Endothelial cell of umbilical vein (primary cell): ENCODE measurements at regions not wholly inside any gene's neighbourhood (a gene's known extent, or its start where the extent isn't known, plus 50 kb on each side); places are given as distances from the start of the nearest gene placed in this dataset.

Experiments used
- BruUV-seq: library from RNA; stranded (reverse); fragments of 400-500 nt; replicated peaks from 2 replicates; lab custom pipeline; 2021; lab: Mats Ljungman, UMichigan
- CTCF ChIA-PET: fragments of 300-600, 350-600 bp; sonication (Branson Sonifier 250); formaldehyde crosslinking; loops from one replicate; lab custom pipeline; 2021; ENCODE audit warnings: antibody characterized with exemption, inconsistent platforms; lab: Charles Lee
- POLR2A ChIA-PET: fragments of 300-600, 350-600 bp; sonication (Branson Sonifier 250); formaldehyde crosslinking; loops from one replicate; lab custom pipeline; 2021; ENCODE audit warnings: antibody characterized with exemption, inconsistent platforms; lab: Charles Lee
- DNase-seq: peaks from one replicate; pipeline ENCODE4 v3.0.0-alpha.2; 2011; ENCODE audit warnings: low read depth, low spot score
- FAIRE-seq: peaks from 2 replicates; lab custom pipeline; 2011; peaks lifted over from hg19 to GRCh38; lab: Jason Lieb, UNC
- H2AFZ ChIP-seq: 2 replicates; pipeline ENCODE4 v1.6.0; 2012; ENCODE audit warnings: low read depth, low read length, control low read depth, inconsistent platforms
- H3K27ac ChIP-seq: 2 replicates; pipeline ENCODE4 v1.5.1; 2011; ENCODE audit warnings: low read depth, mild to moderate bottlenecking, control low read depth, low read length, moderate library complexity; ENCODE audit not compliant: insufficient read depth
- H3K27me3 ChIP-seq, 2 experiments: 2 replicates each; pipeline versions ENCODE4 v1.6.0 to v1.6.1; 2011; ENCODE audit warnings: low read length in 2 of 2, mixed read lengths in 1 of 2; ENCODE audit not compliant: control insufficient read depth in 2 of 2, insufficient read depth in 2 of 2
- H3K36me3 ChIP-seq, 2 experiments: 2 replicates in 1 of 2; 3 replicates in 1 of 2; pipeline ENCODE4 v1.5.1; 2011; ENCODE audit warnings: low read length in 2 of 2, mild to moderate bottlenecking in 1 of 2, moderate library complexity in 1 of 2; ENCODE audit not compliant: control insufficient read depth in 2 of 2, insufficient read depth in 2 of 2; ENCODE audit errors: extremely low read depth in 1 of 2
- H3K4me1 ChIP-seq: 3 replicates; pipeline ENCODE4 v1.5.1; 2011; ENCODE audit warnings: mild to moderate bottlenecking, low read length; ENCODE audit not compliant: control insufficient read depth, insufficient read depth; ENCODE audit errors: extremely low read depth
- H3K4me2 ChIP-seq: 2 replicates; pipeline ENCODE4 v1.6.1; 2011; ENCODE audit warnings: low read length, control low read depth, mixed read lengths; ENCODE audit not compliant: insufficient read depth
- H3K4me3 ChIP-seq, 3 experiments: fragments of 200-600 bp in 1 of 3; sonication (generic), shearing (Covaris generic) in 1 of 3; replicated peaks in 1 of 3; 2 replicates each; pipeline ENCODE4 v1.5.1; 2011 to 2016; ENCODE audit warnings: control low read depth in 3 of 3, low read length in 3 of 3, mild to moderate bottlenecking in 2 of 3, inconsistent platforms in 1 of 3, low read depth in 1 of 3, moderate library complexity in 1 of 3; ENCODE audit not compliant: insufficient read depth in 1 of 3
- H3K79me2 ChIP-seq: 2 replicates; pipeline ENCODE4 v1.6.0; 2012; ENCODE audit warnings: low read length, inconsistent platforms; ENCODE audit not compliant: control insufficient read depth, insufficient read depth
- H3K9ac ChIP-seq: replicated peaks from 2 replicates; pipeline ENCODE3; 2011; ENCODE audit warnings: low read length, control low read depth; ENCODE audit not compliant: insufficient read depth; ENCODE audit errors: extremely low read depth
- H3K9me1 ChIP-seq: replicated peaks from 3 replicates; pipeline ENCODE4 v1.6.0; 2011; ENCODE audit warnings: mild to moderate bottlenecking, low read length; ENCODE audit not compliant: control insufficient read depth, insufficient read depth; ENCODE audit errors: extremely low read depth
- H3K9me3 ChIP-seq: replicated peaks from 2 replicates; pipeline ENCODE4 v1.5.1; 2012; ENCODE audit warnings: low read length, inconsistent platforms; ENCODE audit not compliant: control insufficient read depth, insufficient read depth
- H4K20me1 ChIP-seq: replicated peaks from 2 replicates; pipeline ENCODE3; 2011; ENCODE audit warnings: mild to moderate bottlenecking, low read length; ENCODE audit not compliant: control insufficient read depth, insufficient read depth; ENCODE audit errors: extremely low read depth
- CTCF ChIP-seq, 2 donors: IDR thresholded peaks; 1 replicate in 1 of 2; 2 replicates in 1 of 2; pipeline ENCODE4 v1.5.1; 2011; ENCODE audit warnings: low read length in 2 of 2, mild to moderate bottlenecking in 2 of 2, moderate library complexity in 2 of 2, control low read depth in 1 of 2, inconsistent platforms in 1 of 2, low read depth in 1 of 2; ENCODE audit not compliant: insufficient read depth in 1 of 2; ENCODE audit errors: extremely low read depth in 1 of 2
- EZH2 ChIP-seq: IDR thresholded peaks from 2 replicates; pipeline ENCODE4 v1.6.1; 2012; ENCODE audit warnings: borderline replicate concordance, low read depth, mild to moderate bottlenecking, moderate library complexity, low read length, inconsistent platforms; ENCODE audit not compliant: severe bottlenecking
- GATA2 ChIP-seq: IDR thresholded peaks from 2 replicates; pipeline ENCODE4 v1.7.0; 2011; ENCODE audit warnings: low read depth, mild to moderate bottlenecking, moderate library complexity, mixed read lengths, low read length; ENCODE audit not compliant: insufficient read length, insufficient read depth
- JUN ChIP-seq: IDR thresholded peaks from 2 replicates; pipeline ENCODE4 v1.6.1; 2011; ENCODE audit warnings: borderline replicate concordance, low read depth; ENCODE audit not compliant: insufficient read length, insufficient read depth
- MAX ChIP-seq: IDR thresholded peaks from 2 replicates; pipeline ENCODE4 v1.6.1; 2011; ENCODE audit not compliant: insufficient read depth, insufficient read length
- MYC ChIP-seq: IDR thresholded peaks from one replicate; pipeline ENCODE4 v1.6.1; 2011; ENCODE audit warnings: mild to moderate bottlenecking, low read depth, low read length
- POLR2A ChIP-seq: IDR thresholded peaks from 2 replicates; pipeline ENCODE4 v1.6.1; 2012; ENCODE audit warnings: low read depth, mild to moderate bottlenecking, control low read depth, low read length
- POLR2AphosphoS5 ChIP-seq: IDR thresholded peaks from 2 replicates; pipeline ENCODE4 v1.6.1; 2012; ENCODE audit warnings: low read depth, mild to moderate bottlenecking, control low read depth, low read length, moderate library complexity; ENCODE audit not compliant: insufficient read depth
- dilution Hi-C: fragments of 300-500 bp; cut with MboI; formaldehyde crosslinking; loops from one replicate; pipeline ENCODE4 v1.15.0; 2019; ENCODE audit warnings: low sequenced_read_pairs; ENCODE audit not compliant: extremely low pct_ligation_motif_present
- intact Hi-C: fragments of 100-400 bp; cut with micrococcal nuclease; formaldehyde crosslinking; loops from one replicate; pipeline ENCODE4 v1.10.0; 2022

- Histone ChIP-seq H3K79me2 (no peaks in the 10 kb centered on the region), H3K27me3 (no peaks in the 10 kb centered on the region), H3K27ac (no peak overlapping the region), H3K9ac (no peak overlapping the region), H3K4me1 (no peaks in the 10 kb centered on the region), H3K9me1 (no peaks in the 10 kb centered on the region), H3K4me2 (no peak overlapping the region), H3K36me3 (no peaks in the 10 kb centered on the region), H3K4me3 (no peak overlapping the region), H2AFZ (no peak overlapping the region), H4K20me1 (no peaks in the 10 kb centered on the region), H3K9me3 (peaks cover 2% of the 10 kb centered on the region)
- ChIA-PET POLR2A (no interaction called here), CTCF (no interaction called here)
- intact Hi-C loops (no loop called here), dilution Hi-C loops (no loop called here)
- FAIRE-seq (no peak), DNase-seq (no peak)
- no TSS peak for BruUV-seq
- TF ChIP-seq GATA2, result no peak
- no peak for TF ChIP-seq EZH2
- no peak for TF ChIP-seq POLR2AphosphoS5
- no peak for TF ChIP-seq POLR2A
- TF ChIP-seq JUN, result no peak
- TF ChIP-seq MAX, result no peak
- no peak for TF ChIP-seq CTCF (IDR thresholded peaks at IDR 0.05; ENCODE audit: extremely low read depth in 1 of 2, insufficient read depth in 1 of 2, low read depth in 1 of 2, low read length in 2 of 2)
- no peak for TF ChIP-seq MYC
These were observed 864.2 kb downstream of the GALR1 start for GRCh38 chr18:78113940-78114251.
